Activated CD8-positive, alpha-beta T cell treated with anti-CD3 and anti-CD28 coated beads, Interleukin-2, amount 10 ng/mL, durations not matched to agents 7 days and 5 days (primary cell): ENCODE measurements at regions not wholly inside any gene's neighbourhood (a gene's known extent, or its start where the extent isn't known, plus 50 kb on each side); places are given as distances from the start of the nearest gene placed in this dataset.

Source experiments
- ATAC-seq: fragments of 150-1000 bp; cut with Tn5 transposase; one replicate; pipeline ENCODE4 v1.10.0; 2021; ENCODE audit warnings: moderate library complexity
- CTCF ChIA-PET: fragments of 350-600 bp; sonication (Branson Sonifier 250); formaldehyde crosslinking; loops from one replicate; lab custom pipeline; 2021; ENCODE audit warnings: antibody characterized with exemption; lab: Charles Lee
- POLR2A ChIA-PET: fragments of 350-600 bp; sonication (Branson Sonifier 250); formaldehyde crosslinking; loops from one replicate; lab custom pipeline; 2021; ENCODE audit warnings: antibody characterized with exemption; lab: Charles Lee
- DNase-seq: peaks from one replicate; pipeline ENCODE4 v3.0.0-alpha.2; 2020
- H3K27ac Mint-ChIP-seq: one replicate; pipeline ENCODE4 v1.8.0; 2021; ENCODE audit warnings: mild to moderate bottlenecking, mixed read lengths
- H3K27me3 Mint-ChIP-seq: one replicate; pipeline ENCODE4 v1.8.0; 2021; ENCODE audit warnings: low read depth, mixed read lengths
- H3K36me3 Mint-ChIP-seq: one replicate; pipeline ENCODE4 v1.8.0; 2021; ENCODE audit warnings: low read depth, mixed read lengths
- H3K4me1 Mint-ChIP-seq: one replicate; pipeline ENCODE4 v1.8.0; 2021; ENCODE audit warnings: low read depth, mixed read lengths
- H3K4me3 Mint-ChIP-seq: one replicate; pipeline ENCODE4 v1.8.0; 2021; ENCODE audit warnings: mild to moderate bottlenecking, mixed read lengths
- H3K9me3 Mint-ChIP-seq: one replicate; pipeline ENCODE4 v1.8.0; 2022; ENCODE audit warnings: mixed read lengths; ENCODE audit not compliant: insufficient read depth

- peaks cover 4% of the 10 kb centered on the region for H3K9me3 Mint-ChIP-seq
- DNase-seq (no peak), ATAC-seq (no peak)
Observed at GRCh38 chr6:91298543-91299145, 711.8 kb upstream of the MAP3K7 start.

GRCh38 chr6:91293395-91293794 is 706.5 kb upstream of the MAP3K7 start:
- no peak for DNase-seq
- no peak for ATAC-seq
- no peaks in the 10 kb centered on the region for H3K36me3 Mint-ChIP-seq
- no peak overlapping the region for H3K27ac Mint-ChIP-seq
- CTCF ChIA-PET: interaction anchor here (0.9 kb wide), 1 partner anchor 212 kb away, joined by 4 read pairs; no protein-coding TSS in a partner anchor
- H3K4me3 Mint-ChIP-seq: no peak overlapping the region
- no peaks in the 10 kb centered on the region for H3K9me3 Mint-ChIP-seq
- POLR2A ChIA-PET: no interaction called here
- no peaks in the 10 kb centered on the region for H3K27me3 Mint-ChIP-seq
- H3K4me1 Mint-ChIP-seq: no peaks in the 10 kb centered on the region

More at GRCh38 chr6:91298543-91299145, 711.8 kb upstream of the MAP3K7 start:
- POLR2A ChIA-PET: no interaction called here
- CTCF ChIA-PET: no interaction called here
- no peak overlapping the region for H3K4me3 Mint-ChIP-seq
- no peak overlapping the region for H3K27ac Mint-ChIP-seq
- H3K36me3 Mint-ChIP-seq: no peaks in the 10 kb centered on the region
- no peaks in the 10 kb centered on the region for H3K4me1 Mint-ChIP-seq
- H3K27me3 Mint-ChIP-seq: no peaks in the 10 kb centered on the region

GRCh38 chr6:91291071-91291470 is 704.2 kb upstream of the MAP3K7 start:
- no peaks in the 10 kb centered on the region for H3K27me3 Mint-ChIP-seq
- no peaks in the 10 kb centered on the region for H3K9me3 Mint-ChIP-seq
- POLR2A ChIA-PET: no interaction called here
- CTCF ChIA-PET: interaction anchor here (0.6 kb wide), 1 partner anchor 596 kb away, joined by 3 read pairs; no protein-coding TSS in a partner anchor
- no peak overlapping the region for H3K4me3 Mint-ChIP-seq
- ATAC-seq (no peak), DNase-seq (no peak)
- H3K4me1 Mint-ChIP-seq: no peaks in the 10 kb centered on the region
- H3K27ac Mint-ChIP-seq: no peak overlapping the region
- H3K36me3 Mint-ChIP-seq: no peaks in the 10 kb centered on the region

GRCh38 chr6:91288741-91289140 is 701.9 kb upstream of the MAP3K7 start:
- DNase-seq (no peak), ATAC-seq (no peak)
- no peaks in the 10 kb centered on the region for H3K36me3 Mint-ChIP-seq
- POLR2A ChIA-PET: no interaction called here
- CTCF ChIA-PET: no interaction called here
- H3K4me1 Mint-ChIP-seq: no peaks in the 10 kb centered on the region
- no peaks in the 10 kb centered on the region for H3K9me3 Mint-ChIP-seq
- no peak overlapping the region for H3K4me3 Mint-ChIP-seq
- H3K27ac Mint-ChIP-seq: no peak overlapping the region
- no peaks in the 10 kb centered on the region for H3K27me3 Mint-ChIP-seq

GRCh38 chr6:91281901-91282300 is 695.0 kb upstream of the MAP3K7 start:
- no peak for DNase-seq
- H3K9me3 Mint-ChIP-seq: no peaks in the 10 kb centered on the region
- POLR2A ChIA-PET: no interaction called here
- no peaks in the 10 kb centered on the region for H3K36me3 Mint-ChIP-seq
- CTCF ChIA-PET: no interaction called here
- H3K27me3 Mint-ChIP-seq: no peaks in the 10 kb centered on the region
- ATAC-seq: no peak
- no peak overlapping the region for H3K27ac Mint-ChIP-seq
- H3K4me1 Mint-ChIP-seq: no peaks in the 10 kb centered on the region
- no peak overlapping the region for H3K4me3 Mint-ChIP-seq

- Mint-ChIP-seq H3K27me3 (no peaks in the 10 kb centered on the region), H3K9me3 (no peaks in the 10 kb centered on the region), H3K4me1 (no peaks in the 10 kb centered on the region), H3K27ac (no peak overlapping the region), H3K4me3 (no peak overlapping the region), H3K36me3 (no peaks in the 10 kb centered on the region)
- ChIA-PET CTCF (no interaction called here), POLR2A (no interaction called here)
- DNase-seq: no peak
- no peak for ATAC-seq
Observed at GRCh38 chr6:91280494-91280830, 693.6 kb upstream of the MAP3K7 start.

GRCh38 chr6:91279740-91280493 is 693.0 kb upstream of the MAP3K7 start:
- no peak overlapping the region for H3K27ac Mint-ChIP-seq
- no peaks in the 10 kb centered on the region for H3K4me1 Mint-ChIP-seq
- DNase-seq: no peak
- H3K4me3 Mint-ChIP-seq: no peak overlapping the region
- POLR2A ChIA-PET: no interaction called here
- no peak for ATAC-seq
- CTCF ChIA-PET: no interaction called here
- H3K9me3 Mint-ChIP-seq: no peaks in the 10 kb centered on the region
- H3K27me3 Mint-ChIP-seq: no peaks in the 10 kb centered on the region
- H3K36me3 Mint-ChIP-seq: no peaks in the 10 kb centered on the region

- Mint-ChIP-seq H3K4me1 (no peaks in the 10 kb centered on the region), H3K36me3 (no peaks in the 10 kb centered on the region), H3K27ac (no peak overlapping the region), H3K9me3 (no peaks in the 10 kb centered on the region), H3K27me3 (no peaks in the 10 kb centered on the region), H3K4me3 (no peak overlapping the region)
- no peak for DNase-seq
- CTCF ChIA-PET: no interaction called here
- POLR2A ChIA-PET: no interaction called here
- no peak for ATAC-seq
Observed at GRCh38 chr6:91278416-91278815, 691.5 kb upstream of the MAP3K7 start.

- no peak overlapping the region for H3K27ac Mint-ChIP-seq
- ChIA-PET POLR2A (no interaction called here), CTCF (no interaction called here)
- H3K4me1 Mint-ChIP-seq: no peaks in the 10 kb centered on the region
- no peaks in the 10 kb centered on the region for H3K9me3 Mint-ChIP-seq
- no peak overlapping the region for H3K4me3 Mint-ChIP-seq
- H3K36me3 Mint-ChIP-seq: no peaks in the 10 kb centered on the region
- no peaks in the 10 kb centered on the region for H3K27me3 Mint-ChIP-seq
- ATAC-seq: no peak
- DNase-seq: no peak
Observed at GRCh38 chr6:91276315-91276714, 689.4 kb upstream of the MAP3K7 start.

- DNase-seq: no peak
- ChIA-PET CTCF (no interaction called here), POLR2A (no interaction called here)
- no peaks in the 10 kb centered on the region for H3K27me3 Mint-ChIP-seq
- no peaks in the 10 kb centered on the region for H3K4me1 Mint-ChIP-seq
- H3K4me3 Mint-ChIP-seq: no peak overlapping the region
- ATAC-seq: no peak
- no peak overlapping the region for H3K27ac Mint-ChIP-seq
- H3K36me3 Mint-ChIP-seq: no peaks in the 10 kb centered on the region
- no peaks in the 10 kb centered on the region for H3K9me3 Mint-ChIP-seq
Observed at GRCh38 chr6:91273729-91274128, 686.9 kb upstream of the MAP3K7 start.

- CTCF ChIA-PET: no interaction called here
- Mint-ChIP-seq H3K4me1 (no peaks in the 10 kb centered on the region), H3K36me3 (no peaks in the 10 kb centered on the region)
Observed at GRCh38 chr6:91271807-91272206, 684.9 kb upstream of the MAP3K7 start.

GRCh38 chr6:91268941-91269340 is 682.1 kb upstream of the MAP3K7 start:
- POLR2A ChIA-PET: no interaction called here
- H3K9me3 Mint-ChIP-seq: no peaks in the 10 kb centered on the region
- H3K27me3 Mint-ChIP-seq: no peaks in the 10 kb centered on the region
- no peaks in the 10 kb centered on the region for H3K36me3 Mint-ChIP-seq
- no peak overlapping the region for H3K4me3 Mint-ChIP-seq
- DNase-seq (no peak), ATAC-seq (no peak)
- CTCF ChIA-PET: no interaction called here
- H3K27ac Mint-ChIP-seq: no peak overlapping the region
- H3K4me1 Mint-ChIP-seq: no peaks in the 10 kb centered on the region

More at GRCh38 chr6:91271807-91272206, 684.9 kb upstream of the MAP3K7 start:
- POLR2A ChIA-PET: no interaction called here
- Mint-ChIP-seq H3K27me3 (no peaks in the 10 kb centered on the region), H3K9me3 (no peaks in the 10 kb centered on the region), H3K4me3 (no peak overlapping the region), H3K27ac (no peak overlapping the region)
- ATAC-seq (no peak), DNase-seq (no peak)
